HCT116 (cell line): ENCODE measurements at regions not wholly inside any gene's neighbourhood (a gene's known extent, or its start where the extent isn't known, plus 50 kb on each side); places are given as distances from the start of the nearest gene placed in this dataset.

Experiments used
- CBX3 ChIP-seq: IDR thresholded peaks from 2 replicates; pipeline ENCODE4 v1.6.1; 2012; ENCODE audit warnings: low read depth
- CEBPB ChIP-seq: IDR thresholded peaks from 2 replicates; pipeline ENCODE4 v1.6.1; 2012; ENCODE audit warnings: low read depth
- ELF1 ChIP-seq: IDR thresholded peaks from 2 replicates; pipeline ENCODE4 v1.6.1; 2012; ENCODE audit warnings: low read depth, borderline replicate concordance
- EZH2 ChIP-seq: fragments of 200-600 bp; sonication (generic); IDR thresholded peaks from 2 replicates; pipeline ENCODE4 v1.6.1; 2017; ENCODE audit warnings: antibody characterized with exemption, mixed run types
- EZH2phosphoT487 ChIP-seq: fragments of 200-600 bp; IDR thresholded peaks from 2 replicates; pipeline ENCODE4 v1.6.1; 2018; ENCODE audit warnings: antibody characterized with exemption, borderline replicate concordance
- FOSL1 ChIP-seq: IDR thresholded peaks from 2 replicates; pipeline ENCODE4 v1.6.1; 2012; ENCODE audit warnings: low read depth
- JUND ChIP-seq: IDR thresholded peaks from 2 replicates; pipeline ENCODE4 v1.6.1; 2012
- REST ChIP-seq: IDR thresholded peaks from 2 replicates; pipeline ENCODE4 v1.6.1; 2012; ENCODE audit warnings: low read depth
- SP1 ChIP-seq: IDR thresholded peaks from 2 replicates; pipeline ENCODE4 v1.6.1; 2012; ENCODE audit warnings: low read depth
- YY1 ChIP-seq: IDR thresholded peaks from 2 replicates; pipeline ENCODE4 v1.6.1; 2011; ENCODE audit warnings: low read length, low read depth, moderate library complexity, mild to moderate bottlenecking; ENCODE audit not compliant: insufficient replicate concordance; ENCODE audit errors: extremely low read depth
- ZBTB33 ChIP-seq: IDR thresholded peaks from 2 replicates; pipeline ENCODE4 v1.6.1; 2011; ENCODE audit warnings: mild to moderate bottlenecking, low read length, moderate library complexity; ENCODE audit not compliant: insufficient replicate concordance; ENCODE audit errors: extremely low read depth

DNA sequence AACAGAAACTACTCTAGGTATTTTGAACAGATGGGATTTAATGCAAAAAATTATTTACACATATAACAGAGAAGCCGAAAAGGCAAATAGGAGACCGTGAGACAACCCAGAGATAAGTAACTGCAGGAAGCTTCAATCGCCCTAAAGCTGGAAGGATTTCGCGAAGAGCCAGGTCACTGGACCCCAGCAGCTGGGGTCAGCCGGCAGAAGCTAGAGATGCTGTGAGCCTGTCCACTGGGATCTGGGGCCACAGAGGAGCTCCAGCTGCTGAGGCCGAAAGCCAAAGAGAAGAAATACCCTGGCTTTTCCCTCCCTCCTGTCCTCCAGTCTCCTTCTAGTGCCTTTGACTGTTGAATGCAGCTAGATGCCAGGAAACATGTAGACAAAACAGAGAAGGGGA is 192.8 kb upstream of the BCOR start (continued):
- no peak for TF ChIP-seq REST
- TF ChIP-seq ZBTB33: no peak
- no peak for TF ChIP-seq EZH2
- no peak for TF ChIP-seq CEBPB
- TF ChIP-seq EZH2phosphoT487: no peak
- no peak for TF ChIP-seq FOSL1
- TF ChIP-seq JUND: no peak
- TF ChIP-seq ELF1: no peak
- no peak for TF ChIP-seq YY1
- TF ChIP-seq CBX3: no peak
- no peak for TF ChIP-seq SP1
- TF ChIP-seq, all 23 proteins: peak for 0
